ENCODE measurements at regions not wholly inside any gene's neighbourhood (a gene's known extent, or its start where the extent isn't known, plus 50 kb on each side); places are given as distances from the start of the nearest gene placed in this dataset.

- Histone ChIP-seq H3K4me3 (replicated peaks in 1 of 3; ENCODE audit: insufficient read depth in 1 of 3, low read depth in 1 of 3, low read length in 3 of 3) (no peak overlapping the region), H3K27me3 (ENCODE audit: control insufficient read depth in 2 of 2, insufficient read depth in 2 of 2, low read length in 2 of 2) (no peaks in the 10 kb centered on the region)
- POLR2A ChIA-PET: no interaction called here
Measured at GRCh38 chr16:79949417-79949816, 348.9 kb upstream of the MAF start.

More at GRCh38 chr16:79949417-79949816, 348.9 kb upstream of the MAF start:
- CTCF ChIA-PET: no interaction called here
- DNase-seq (ENCODE audit: low read depth, low spot score): no peak
- no peak for FAIRE-seq
- Histone ChIP-seq H2AFZ (ENCODE audit: low read depth, low read length) (no peak overlapping the region), H3K79me2 (ENCODE audit: control insufficient read depth, insufficient read depth, low read length) (no peaks in the 10 kb centered on the region), H3K27ac (ENCODE audit: insufficient read depth, low read depth, low read length) (no peak overlapping the region), H3K36me3 (ENCODE audit: control insufficient read depth in 2 of 2, extremely low read depth in 1 of 2, insufficient read depth in 2 of 2, low read length in 2 of 2) (no peaks in the 10 kb centered on the region), H3K9ac (replicated peaks; ENCODE audit: extremely low read depth, insufficient read depth, low read length) (no peak overlapping the region), H3K4me1 (ENCODE audit: control insufficient read depth, extremely low read depth, insufficient read depth, low read length) (no peaks in the 10 kb centered on the region), H3K4me2 (ENCODE audit: insufficient read depth, low read length) (no peak overlapping the region), H4K20me1 (replicated peaks; ENCODE audit: control insufficient read depth, extremely low read depth, insufficient read depth, low read length) (no peaks in the 10 kb centered on the region), H3K9me1 (replicated peaks; ENCODE audit: control insufficient read depth, extremely low read depth, insufficient read depth, low read length) (no peaks in the 10 kb centered on the region), H3K9me3 (replicated peaks; ENCODE audit: control insufficient read depth, insufficient read depth, low read length) (peaks cover 2% of the 10 kb centered on the region)
- dilution Hi-C loops (cut with MboI; ENCODE audit: extremely low pct_ligation_motif_present, low sequenced_read_pairs) (no loop called here), intact Hi-C loops (cut with micrococcal nuclease) (no loop called here)
- BruUV-seq (replicated peaks): no TSS peak
- TF ChIP-seq MYC (IDR thresholded peaks at IDR 0.05; ENCODE audit: low read depth, low read length) (no peak), EZH2 (IDR thresholded peaks at IDR 0.05; ENCODE audit: borderline replicate concordance, low read depth, low read length, severe bottlenecking) (no peak), POLR2AphosphoS5 (IDR thresholded peaks at IDR 0.05; ENCODE audit: insufficient read depth, low read depth, low read length) (no peak), FOS (IDR thresholded peaks at IDR 0.05; ENCODE audit: borderline replicate concordance, insufficient read depth, low read length) (no peak), JUN (IDR thresholded peaks at IDR 0.05; ENCODE audit: borderline replicate concordance, insufficient read depth, insufficient read length, low read depth) (no peak), POLR2A (IDR thresholded peaks at IDR 0.05; ENCODE audit: low read depth, low read length) (no peak), CTCF (IDR thresholded peaks at IDR 0.05; ENCODE audit: extremely low read depth in 1 of 2, insufficient read depth in 1 of 2, low read depth in 1 of 2, low read length in 2 of 2) (no peak), MAX (IDR thresholded peaks at IDR 0.05; ENCODE audit: insufficient read depth, insufficient read length) (no peak), GATA2 (IDR thresholded peaks at IDR 0.05; ENCODE audit: insufficient read depth, insufficient read length, low read depth, low read length) (no peak)

All from endothelial cell of umbilical vein (primary cell).